K562 (cell line): ENCODE measurements at regions not wholly inside any gene's neighbourhood (a gene's known extent, or its start where the extent isn't known, plus 50 kb on each side); places are given as distances from the start of the nearest gene placed in this dataset.

Experiments used
- ATAC-seq: fragments of 200-7000 bp; cut with Tn5 transposase; 3 replicates; pipeline ENCODE4 v1.9.1; 2020; ENCODE audit warnings: moderate library complexity
- BruUV-seq: library from RNA; stranded (reverse); fragments of 400-500 nt; replicated peaks from 2 replicates; lab custom pipeline; 2021; lab: Mats Ljungman, UMichigan
- CTCF ChIA-PET: fragments of 300-600 bp; formaldehyde crosslinking; extraction: SDS; loops from one replicate; lab custom pipeline; 2021; ENCODE audit warnings: low intra/inter-chr PET ratio; lab: Yijun Ruan, JAX
- POLR2A ChIA-PET: fragments of 300-600, 350-650 bp; sonication (Branson Sonifier 250); formaldehyde crosslinking; extraction: SDS; loops from one replicate; lab custom pipeline; 2021; ENCODE audit warnings: antibody characterized with exemption, inconsistent platforms; lab: Yijun Ruan, JAX
- DNase-seq, 4 experiments: peaks; one replicate each; pipeline versions ENCODE4 v3.0.0 to v3.0.0-alpha.2; 2011 to 2018; ENCODE audit warnings: low spot score in 3 of 4, mixed read lengths in 3 of 4; ENCODE audit errors: extremely low read depth in 1 of 4
- FAIRE-seq: peaks from 2 replicates; lab custom pipeline; 2011; peaks lifted over from hg19 to GRCh38; lab: Jason Lieb, UNC
- H2AFZ ChIP-seq: 2 replicates; pipeline ENCODE4 v1.6.0; 2011; ENCODE audit warnings: low read depth, low read length, control low read depth, inconsistent platforms
- H3K27ac ChIP-seq: fragments of 200-600 bp; 3 replicates; pipeline ENCODE4 v1.8.0; 2011; ENCODE audit warnings: low read depth, mild to moderate bottlenecking, control low read depth, inconsistent platforms, low read length, moderate library complexity, mixed read lengths; ENCODE audit errors: extremely low read depth
- H3K27me3 ChIP-seq, 2 experiments: fragments of 300-600 bp in 1 of 2; 2 replicates in 1 of 2; 3 replicates in 1 of 2; pipeline versions ENCODE4 v1.6.0 to v1.8.0; 2011; ENCODE audit warnings: inconsistent platforms in 2 of 2, low read length in 2 of 2, mild to moderate bottlenecking in 1 of 2, mixed read lengths in 1 of 2, moderate library complexity in 1 of 2; ENCODE audit not compliant: control insufficient read depth in 2 of 2, insufficient read depth in 2 of 2
- H3K36me3 ChIP-seq: fragments of 300-600 bp; 3 replicates; pipeline ENCODE4 v1.8.0; 2011; ENCODE audit warnings: mild to moderate bottlenecking, low read length, inconsistent platforms; ENCODE audit not compliant: control insufficient read depth, insufficient read depth
- H3K4me1 ChIP-seq, 2 experiments: fragments of 200-600 bp in 1 of 2; replicated peaks in 1 of 2; 2 replicates in 1 of 2; 3 replicates in 1 of 2; pipeline versions ENCODE4 v1.5.1 to v1.8.0; 2011; ENCODE audit warnings: inconsistent platforms in 2 of 2, low read length in 2 of 2, mild to moderate bottlenecking in 1 of 2, mixed read lengths in 1 of 2, moderate library complexity in 1 of 2; ENCODE audit not compliant: control insufficient read depth in 2 of 2, insufficient read depth in 2 of 2
- H3K4me2 ChIP-seq: 2 replicates; pipeline ENCODE4 v1.6.1; 2011; ENCODE audit warnings: low read length, control low read depth, inconsistent platforms, mixed read lengths; ENCODE audit not compliant: insufficient read depth
- H3K4me3 ChIP-seq: fragments of 200-600 bp; sonication (generic), shearing (Covaris generic); 2 replicates; pipeline ENCODE4 v1.5.1; 2016; ENCODE audit warnings: control low read depth, inconsistent platforms
- H3K79me2 ChIP-seq: fragments of 200-600 bp; 3 replicates; pipeline ENCODE4 v1.8.0; 2011; ENCODE audit warnings: low read length, inconsistent platforms; ENCODE audit not compliant: control insufficient read depth, insufficient read depth
- H3K9ac ChIP-seq, 2 experiments: 2 replicates each; pipeline versions ENCODE4 v1.6.0 to v1.6.1; 2011; ENCODE audit warnings: low read depth in 2 of 2, low read length in 2 of 2, control low read depth in 1 of 2, inconsistent platforms in 1 of 2, mild to moderate bottlenecking in 1 of 2, mixed read lengths in 1 of 2; ENCODE audit not compliant: insufficient read depth in 1 of 2
- H3K9me1 ChIP-seq: one replicate; pipeline ENCODE4 v1.6.0; 2011; ENCODE audit warnings: inconsistent platforms, mild to moderate bottlenecking, low read length, moderate library complexity; ENCODE audit not compliant: control insufficient read depth, insufficient read depth
- H3K9me3 ChIP-seq: replicated peaks from 2 replicates; pipeline ENCODE4 v1.5.1; 2011; ENCODE audit warnings: low read depth, low read length, inconsistent platforms; ENCODE audit not compliant: control insufficient read depth, insufficient read depth
- H4K20me1 ChIP-seq: replicated peaks from 2 replicates; pipeline ENCODE4 v1.6.1; 2011; ENCODE audit warnings: low read length, inconsistent platforms, mixed read lengths; ENCODE audit not compliant: control insufficient read depth, insufficient read depth
- HDAC3 ChIP-seq: fragments of 450-650 bp; IDR thresholded peaks from 2 replicates; pipeline ENCODE4 v1.6.1; 2018; ENCODE audit warnings: borderline replicate concordance, mild to moderate bottlenecking, moderate library complexity; ENCODE audit not compliant: partially characterized antibody
- HDAC8 ChIP-seq: fragments of 450-650 bp; IDR thresholded peaks from 2 replicates; pipeline ENCODE4 v1.6.1; 2016; ENCODE audit warnings: mild to moderate bottlenecking, missing genetic modification characterization, moderate library complexity, missing compliant biosample characterization
- HMBOX1 ChIP-seq: sonication (generic); IDR thresholded peaks from 2 replicates; pipeline ENCODE4 v1.6.1; 2016
- HMG20B ChIP-seq: fragments of 250-450 bp; sonication (Bioruptor Pico); IDR thresholded peaks from 2 replicates; pipeline ENCODE4 v1.5.0; 2021; ENCODE audit warnings: mild to moderate bottlenecking
- OTX1 ChIP-seq: fragments of 450-650 bp; formaldehyde crosslinking; IDR thresholded peaks from 2 replicates; pipeline ENCODE4 v1.4.0; 2022; ENCODE audit warnings: mild to moderate bottlenecking
- POLR2A ChIP-seq: fragments of 450-650 bp; conservative IDR thresholded peaks from 2 replicates; pipeline ENCODE4 v1.6.1; 2016
- TCF7 ChIP-seq: sonication (generic); IDR thresholded peaks from 2 replicates; pipeline ENCODE4 v1.6.1; 2016; ENCODE audit warnings: antibody characterized with exemption, borderline replicate concordance
- THAP7 ChIP-seq: fragments of 250-450 bp; sonication (Bioruptor Pico); IDR thresholded peaks from 2 replicates; pipeline ENCODE4 v1.5.0; 2021
- TSC22D4 ChIP-seq: fragments of 450-650 bp; IDR thresholded peaks from 2 replicates; pipeline ENCODE4 v1.6.1; 2016; ENCODE audit warnings: missing genetic modification characterization, missing biosample characterization, control low read depth
- ZBTB26 ChIP-seq: fragments of 450-650 bp; formaldehyde crosslinking; IDR thresholded peaks from 2 replicates; pipeline ENCODE4 v1.4.0; 2022; ENCODE audit warnings: missing genetic modification characterization
- ZBTB33 ChIP-seq: sonication (generic); formaldehyde crosslinking; IDR thresholded peaks from 2 replicates; pipeline ENCODE4 v1.8.1; 2023; ENCODE audit warnings: mild to moderate bottlenecking, missing genetic modification reagents
- ZFP36 ChIP-seq: fragments of 150-350 bp; IDR thresholded peaks from 2 replicates; pipeline ENCODE4 v1.6.1; 2018; ENCODE audit warnings: low read length, low read depth; ENCODE audit not compliant: partially characterized antibody
- ZNF165 ChIP-seq: fragments of 250-450 bp; sonication (Bioruptor Pico); IDR thresholded peaks from 2 replicates; pipeline ENCODE4 v1.4.0; 2020; ENCODE audit warnings: borderline replicate concordance
- ZNF280B ChIP-seq: fragments of 250-450 bp; sonication (Bioruptor Pico); IDR thresholded peaks from 2 replicates; pipeline ENCODE4 v1.5.1; 2021; ENCODE audit warnings: mild to moderate bottlenecking
- ZNF778 ChIP-seq: fragments of 450-650 bp; formaldehyde crosslinking; IDR thresholded peaks from 2 replicates; pipeline ENCODE4 v1.4.0; 2020; ENCODE audit warnings: mild to moderate bottlenecking, moderate library complexity
- WGBS: fragments of 100-300 bp; shearing (Covaris generic); methylation state at CpG from one replicate; pipeline ENCODE4 v1.1.6; 2016; ENCODE audit warnings: low coverage, mixed read lengths; ENCODE audit not compliant: insufficient coverage; ENCODE audit errors: missing lambda C conversion rate; 5-methylcytosine and 5-hydroxymethylcytosine counted together
- in situ Hi-C: fragments of 300-500 bp; cut with MboI; formaldehyde crosslinking; loops from 4 replicates; pipeline ENCODE4 v1.15.0; 2018; ENCODE audit warnings: inconsistent platforms, mixed read lengths
- intact Hi-C: fragments of 100-400 bp; cut with micrococcal nuclease; formaldehyde crosslinking; loops from 2 replicates; pipeline ENCODE4 v1.14.2; 2022

- no TSS peak for BruUV-seq
- Histone ChIP-seq H4K20me1 (no peaks in the 10 kb centered on the region), H3K4me2 (no peak overlapping the region), H3K9me3 (no peaks in the 10 kb centered on the region; the same call in 1 of the 2 replicates), H3K79me2 (no peaks in the 10 kb centered on the region), H3K4me1 (no peaks in the 10 kb centered on the region), H3K27me3 (no peaks in the 10 kb centered on the region), H3K9ac (no peak overlapping the region), H3K9me1 (no peaks in the 10 kb centered on the region), H3K36me3 (no peaks in the 10 kb centered on the region), H2AFZ (no peak overlapping the region), H3K27ac (no peak overlapping the region), H3K4me3 (no peak overlapping the region)
- 19% methylated on average over 6 of the region's 6 CpGs for WGBS
- ATAC-seq (no peak), FAIRE-seq (no peak), DNase-seq (no peak)
- ChIA-PET POLR2A (no interaction called here), CTCF (no interaction called here)
- in situ Hi-C loops: no loop called here
- intact Hi-C loops: no loop called here
- TF ChIP-seq ZBTB33 (CRISPR knock-in tag): no peak
- no peak for TF ChIP-seq ZNF778 (CRISPR knock-in tag)
- TF ChIP-seq ZBTB26 (CRISPR knock-in tag): no peak
- TF ChIP-seq HDAC8 (tag): no peak
- no peak for TF ChIP-seq TSC22D4 (tag)
- no peak for TF ChIP-seq OTX1
- TF ChIP-seq HMG20B (CRISPR knock-in tag): no peak
- TF ChIP-seq HMBOX1: no peak
- TF ChIP-seq TCF7: no peak
- TF ChIP-seq ZFP36: no peak
- TF ChIP-seq ZNF165: no peak
- no peak for TF ChIP-seq HDAC3
- no peak for TF ChIP-seq POLR2A
- TF ChIP-seq ZNF280B: no peak
- no peak for TF ChIP-seq THAP7
These were observed 134.7 kb downstream of the F11 start for GRCh38 chr4:186400676-186401075.
